Inferior parietal cortex (tissue), 1 donor: ENCODE measurements at regions not wholly inside any gene's neighbourhood (a gene's known extent, or its start where the extent isn't known, plus 50 kb on each side); places are given as distances from the start of the nearest gene placed in this dataset.
A peak's percentile ranks its signal among the peaks of the same experiment; 100 is the strongest.

Source experiments
- DNase-seq: peaks from one replicate; pipeline ENCODE4 v3.0.0-alpha.2; 2016; ENCODE audit errors: extremely low spot score

DNA sequence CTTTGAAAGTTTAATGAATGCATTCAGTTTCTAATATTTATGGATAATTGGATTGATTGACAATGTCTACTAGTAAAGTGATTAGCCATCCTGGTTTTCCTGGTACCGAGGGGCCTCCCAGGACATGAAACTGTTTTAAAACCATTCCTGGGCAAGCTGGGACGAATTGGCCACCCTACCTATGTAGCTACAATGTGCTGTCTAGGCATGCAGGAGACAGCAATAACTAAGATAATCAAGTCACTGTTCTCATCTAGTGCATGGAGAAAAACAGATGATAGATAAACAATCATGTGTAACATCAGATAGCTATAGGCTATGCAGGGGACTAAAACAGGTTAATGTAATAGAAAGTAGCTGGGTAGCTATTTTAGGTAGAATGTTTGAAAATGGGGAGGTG is 67.1 kb downstream of the PMAIP1 start:
- no peak for DNase-seq

- DNase-seq: no peak
These were observed 63.4 kb downstream of the PMAIP1 start for GRCh38 chr18:59963229-59963628.

DNA sequence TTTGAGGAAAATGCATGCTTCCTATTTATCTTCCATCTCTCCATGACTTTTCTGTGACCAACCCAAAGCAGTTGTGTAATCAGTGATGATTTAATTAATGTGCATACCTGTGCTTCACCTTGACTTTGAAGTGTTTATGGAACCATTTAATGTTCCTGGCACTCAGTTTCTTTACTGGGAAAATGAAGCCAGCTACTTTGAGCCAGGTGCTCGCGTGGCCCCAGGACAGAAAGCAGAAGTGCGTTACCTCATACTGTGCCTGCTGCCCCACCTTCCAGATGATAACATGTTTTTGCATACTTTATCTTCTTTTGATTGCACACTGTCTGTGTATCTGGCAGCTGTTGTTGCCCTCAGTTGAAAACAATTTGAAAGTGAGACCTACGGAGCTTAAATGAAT is 61.3 kb downstream of the PMAIP1 start:
- DNase-seq: no peak

DNA sequence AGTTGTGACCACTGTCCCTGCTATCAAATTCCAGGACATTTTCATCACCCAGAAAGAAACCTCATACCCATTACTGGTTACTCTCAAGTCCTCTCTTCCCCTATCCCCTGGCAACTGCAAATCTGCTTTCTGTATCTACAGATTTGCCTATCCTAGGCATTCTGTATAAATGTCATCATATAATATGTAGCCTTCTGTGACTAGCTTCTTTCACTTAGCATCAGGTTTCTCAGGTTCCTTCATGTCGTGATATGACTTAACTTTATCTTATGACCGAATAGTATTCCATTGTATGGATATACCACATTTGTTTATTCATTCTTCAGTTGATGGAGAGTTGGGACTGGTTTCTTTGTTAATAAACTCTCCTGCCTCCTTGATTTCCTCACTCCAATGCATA is 60.5 kb downstream of the PMAIP1 start:
- DNase-seq: no peak

DNA sequence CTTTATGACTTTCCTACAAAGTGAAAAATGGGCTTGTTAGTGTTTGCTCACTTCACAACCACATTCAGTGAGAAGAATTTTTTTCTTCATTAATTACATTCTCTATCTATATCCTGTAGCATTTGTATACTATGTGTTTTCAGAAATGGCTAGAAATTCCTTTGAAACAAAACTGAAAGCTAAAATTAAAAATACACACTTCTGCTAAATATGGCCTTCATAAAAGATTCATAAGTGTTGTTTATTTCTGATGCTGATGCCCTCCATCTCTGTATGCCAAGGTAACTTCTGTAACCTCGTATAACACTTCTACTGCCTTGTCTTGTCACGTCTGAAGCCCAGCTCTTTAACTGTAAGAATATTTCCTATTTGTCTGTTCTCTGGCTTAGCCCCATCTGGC is 59.8 kb downstream of the PMAIP1 start:
- no peak for DNase-seq

DNA sequence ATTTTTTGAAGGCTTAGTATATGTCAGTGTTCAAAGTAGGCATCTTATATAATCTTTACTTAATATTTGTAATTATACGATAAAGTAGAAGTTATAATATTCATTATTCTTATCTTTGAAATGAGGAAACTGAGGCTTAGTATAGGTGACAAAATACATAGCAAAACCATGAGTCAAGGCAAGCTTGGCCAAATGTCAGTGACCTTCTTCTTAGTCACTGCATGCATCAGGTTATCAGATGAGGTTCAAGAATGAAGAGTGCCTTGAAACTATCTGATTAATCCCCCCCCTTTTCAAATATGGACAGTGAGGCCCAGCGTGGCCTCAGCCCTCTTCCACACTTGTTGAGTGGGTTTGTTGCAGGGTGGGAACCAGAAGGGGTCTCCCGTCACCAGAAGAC is 59.3 kb downstream of the PMAIP1 start:
- no peak for DNase-seq

DNA sequence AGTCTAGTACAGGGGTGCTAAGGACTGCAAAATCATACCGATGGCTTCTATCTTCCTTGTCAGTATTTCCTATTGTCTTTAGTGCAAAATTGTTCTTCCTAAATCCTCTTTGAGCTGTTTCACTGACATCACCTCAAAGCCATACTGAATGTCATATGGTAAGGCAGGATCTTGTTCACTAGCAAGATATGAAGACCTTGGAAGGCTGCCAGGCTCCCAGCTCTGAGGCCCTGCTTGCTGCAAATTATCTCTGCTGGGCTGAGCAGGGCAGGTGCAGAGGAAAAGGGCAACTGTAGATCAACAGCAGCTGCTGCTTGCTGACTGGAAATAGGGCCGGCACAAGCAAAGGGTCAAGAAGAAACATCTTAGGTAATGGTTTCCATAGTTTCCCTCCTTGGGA is 58.2 kb downstream of the PMAIP1 start:
- DNase-seq: peak; percentile 21

DNA sequence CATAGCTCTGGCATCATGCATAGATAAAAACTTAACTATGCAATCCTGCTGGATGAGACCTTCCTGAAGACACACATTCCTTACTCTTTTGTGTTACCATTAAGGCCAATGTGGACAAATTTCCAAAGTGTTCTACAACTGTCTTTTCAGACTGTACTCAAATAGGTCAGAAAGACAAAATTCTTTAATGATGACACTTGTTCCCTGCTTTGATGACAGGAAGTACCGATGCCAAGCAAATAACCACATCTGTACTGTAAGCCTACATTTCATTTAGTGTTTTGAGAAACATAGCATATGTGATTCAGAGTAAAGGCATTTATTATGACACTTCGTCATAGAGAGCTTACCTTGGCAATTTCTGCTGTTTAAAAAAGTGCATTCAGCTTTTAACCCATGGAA is 55.0 kb downstream of the PMAIP1 start:
- DNase-seq: no peak

- no peak for DNase-seq
These were observed 54.4 kb downstream of the PMAIP1 start for GRCh38 chr18:59954241-59954640.
